GM18909 (cell line): ENCODE measurements at regions not wholly inside any gene's neighbourhood (a gene's known extent, or its start where the extent isn't known, plus 50 kb on each side); places are given as distances from the start of the nearest gene placed in this dataset.
"Not testable (repeated sequence)": the region's sequence is repeated elsewhere in the genome, so short reads cannot be mapped to it uniquely, and the experiment has no call there.

Source experiments
- ATAC-seq: cut with Tn5 transposase; IDR thresholded peaks from one replicate; pipeline ENCODE4 v1.9.1; 2021; ENCODE audit warnings: mild to moderate bottlenecking; ENCODE audit not compliant: unreplicated experiment, poor library complexity

DNA sequence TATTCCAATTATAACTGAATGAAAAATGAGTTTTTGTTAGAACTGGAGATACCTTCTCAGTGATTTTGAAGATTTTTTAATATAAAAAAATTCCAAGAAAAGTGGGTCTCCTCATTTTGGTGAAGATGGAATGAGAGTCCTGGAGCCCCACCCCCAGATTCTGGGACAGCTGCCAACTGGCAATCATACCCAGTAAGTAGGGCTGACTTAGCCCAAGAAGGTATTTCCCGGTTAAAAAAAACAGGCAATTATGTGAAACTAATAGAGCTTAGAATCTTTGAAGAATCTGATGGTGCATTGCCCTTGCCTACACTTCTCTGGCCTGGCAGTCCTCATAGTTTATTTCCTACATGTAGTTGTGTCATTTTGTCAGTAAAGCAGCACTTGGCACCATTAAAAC lies 52.8 kb upstream of the VWDE start:
- no peak for ATAC-seq

DNA sequence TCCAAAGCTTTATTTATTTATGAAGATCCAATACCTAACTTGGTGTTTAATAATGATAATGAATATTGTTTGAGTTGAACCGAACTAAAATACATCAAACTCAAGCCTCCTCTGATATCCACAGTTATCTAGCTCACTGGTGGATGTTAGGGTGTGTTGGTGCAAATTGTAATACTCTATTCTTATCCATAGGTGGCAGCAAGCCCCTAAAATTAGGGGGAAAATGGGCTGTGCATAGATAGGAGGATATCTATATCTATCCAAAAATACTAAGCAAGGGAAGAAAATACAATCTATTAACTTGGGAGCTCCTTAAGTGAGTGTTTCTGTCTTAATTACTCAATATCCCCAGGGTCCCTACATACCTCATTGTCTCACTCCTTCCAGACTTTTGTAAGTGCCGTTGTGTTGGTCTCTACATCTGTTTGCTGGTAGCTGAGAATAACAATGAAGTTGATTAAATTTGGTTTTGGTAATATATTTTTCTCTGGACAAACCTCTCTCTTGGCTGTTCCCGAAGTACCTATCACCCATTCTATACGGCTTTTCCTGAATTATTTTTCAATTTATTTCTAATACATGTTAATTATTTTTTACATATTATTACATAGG lies 55.0 kb upstream of the VWDE start:
- ATAC-seq, result peak; percentile 98

DNA sequence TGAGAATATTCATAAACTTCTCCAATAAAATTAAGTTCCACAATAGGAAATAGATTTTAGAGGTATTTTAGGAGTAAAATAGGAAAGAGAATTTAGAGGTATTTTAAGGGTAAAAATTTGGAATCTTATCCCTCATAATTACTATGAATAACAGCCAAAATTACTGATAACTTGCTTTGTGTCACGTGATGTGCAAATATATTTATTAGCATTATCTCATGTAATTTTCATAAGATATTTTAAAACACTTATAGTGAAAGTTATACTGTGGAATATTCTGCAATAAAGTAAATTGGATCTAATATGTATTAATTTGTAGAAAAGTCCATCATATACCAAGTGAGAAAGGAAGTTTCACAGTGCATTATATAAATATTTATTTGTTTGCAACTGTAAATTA lies 64.2 kb upstream of the VWDE start:
- no peak for ATAC-seq

DNA sequence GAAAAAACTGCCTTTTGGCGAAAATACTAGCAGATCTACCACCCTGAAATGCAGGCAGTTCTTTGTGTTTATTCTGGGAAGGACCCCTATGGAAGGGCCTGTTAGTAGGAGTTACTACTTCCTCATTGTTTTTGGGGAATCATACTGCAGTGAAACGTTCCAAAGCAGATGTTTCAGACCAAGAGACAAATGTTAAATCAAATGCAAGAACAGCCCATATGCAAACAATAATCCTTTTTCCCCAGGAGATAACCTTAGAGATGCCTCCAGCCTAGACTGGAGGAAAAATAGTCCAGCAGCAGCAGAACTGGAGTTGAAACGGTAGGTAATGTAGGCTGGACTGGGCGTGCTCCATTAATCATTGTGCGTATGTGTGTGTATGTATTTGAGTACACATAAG lies 65.9 kb upstream of the VWDE start:
- no peak for ATAC-seq

DNA sequence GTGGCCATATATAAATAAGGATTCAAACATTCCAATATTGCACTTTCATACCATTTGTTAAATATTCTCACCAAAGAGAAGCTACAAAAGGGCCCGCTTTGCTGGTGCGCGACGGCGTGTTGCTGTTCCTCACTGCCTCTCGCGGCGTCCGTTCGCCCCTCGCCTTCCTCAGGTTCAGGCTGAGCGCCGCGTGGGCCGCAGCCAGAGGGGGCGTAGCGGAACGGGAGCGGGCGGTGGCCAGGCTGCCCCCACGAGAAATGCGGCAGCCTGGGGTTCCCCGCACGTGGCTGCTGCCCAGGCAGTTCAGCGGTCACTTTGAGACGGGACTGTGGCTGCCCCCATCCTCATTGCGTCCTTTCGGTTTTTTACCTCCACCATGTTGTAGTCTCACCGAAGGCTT lies 67.3 kb upstream of the VWDE start:
- ATAC-seq, result no peak

- no peak for ATAC-seq
Measured at GRCh38 chr7:12474035-12474434, 70.4 kb upstream of the VWDE start.

DNA sequence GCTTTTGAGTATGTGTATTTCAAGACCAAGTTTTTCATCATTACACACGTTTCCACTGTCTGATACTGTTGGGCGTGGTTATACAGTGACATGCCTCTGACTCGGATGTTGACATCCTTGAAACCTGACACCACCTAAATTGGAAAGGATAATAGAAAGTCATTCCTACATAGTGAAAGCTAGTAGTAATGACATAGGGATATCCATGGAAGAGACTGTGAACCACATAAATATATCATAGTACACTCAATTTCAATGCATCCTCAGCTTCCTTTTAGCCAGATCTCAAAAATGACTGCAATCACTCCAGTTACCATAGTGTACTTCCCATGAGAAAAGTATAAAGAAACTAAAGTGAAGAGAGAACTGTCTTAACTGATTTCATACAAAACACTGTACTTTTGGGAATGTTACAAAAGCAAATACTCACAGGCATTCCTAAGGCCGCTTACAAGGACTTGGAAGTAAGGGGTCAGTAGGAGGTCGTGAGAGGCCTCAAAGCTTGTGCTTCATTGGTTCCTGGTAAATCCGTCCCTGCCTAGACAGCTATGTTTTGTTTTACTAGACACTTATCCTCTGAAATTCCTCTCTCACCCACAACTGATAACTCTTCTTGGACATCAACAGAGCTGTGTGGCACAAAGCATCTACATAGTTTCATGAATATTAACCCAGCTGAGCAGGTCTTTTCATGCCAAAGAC lies 71.8 kb upstream of the VWDE start:
- ATAC-seq, result no peak

GRCh38 chr7:12477620-12478019 lies 74.0 kb upstream of the VWDE start:
- no peak for ATAC-seq

- peak; percentile 96 for ATAC-seq
Measured at GRCh38 chr7:12481722-12482121, 78.1 kb upstream of the VWDE start.

GRCh38 chr7:12485845-12486244 lies 82.2 kb upstream of the VWDE start:
- no peak for ATAC-seq

GRCh38 chr7:12488341-12488740 lies 82.2 kb upstream of the SCIN start:
- no peak for ATAC-seq

- peak; percentile 84 for ATAC-seq
Measured at GRCh38 chr7:12490107-12490688, 80.3 kb upstream of the SCIN start.

GRCh38 chr7:12490940-12491339 lies 79.6 kb upstream of the SCIN start:
- ATAC-seq, result no peak

DNA sequence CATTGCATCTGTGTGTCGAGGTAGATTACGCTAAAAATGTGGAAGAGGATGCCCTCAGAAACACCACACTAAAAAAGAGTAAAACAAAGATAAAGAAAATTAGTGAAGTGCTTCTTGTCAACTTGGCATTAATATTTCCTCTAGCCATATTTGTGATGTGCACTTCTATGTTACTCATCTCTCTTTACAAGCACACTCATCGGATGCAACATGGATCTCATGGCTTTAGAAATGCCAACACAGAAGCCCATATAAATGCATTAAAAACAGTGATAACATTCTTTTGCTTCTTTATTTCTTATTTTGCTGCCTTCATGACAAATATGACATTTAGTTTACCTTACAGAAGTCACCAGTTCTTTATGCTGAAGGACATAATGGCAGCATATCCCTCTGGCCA lies 79.0 kb upstream of the SCIN start:
- ATAC-seq, result no peak

GRCh38 chr7:12493407-12493806 lies 77.1 kb upstream of the SCIN start:
- ATAC-seq, result no peak

GRCh38 chr7:12493863-12494686 lies 76.4 kb upstream of the SCIN start:
- ATAC-seq, result no peak

DNA sequence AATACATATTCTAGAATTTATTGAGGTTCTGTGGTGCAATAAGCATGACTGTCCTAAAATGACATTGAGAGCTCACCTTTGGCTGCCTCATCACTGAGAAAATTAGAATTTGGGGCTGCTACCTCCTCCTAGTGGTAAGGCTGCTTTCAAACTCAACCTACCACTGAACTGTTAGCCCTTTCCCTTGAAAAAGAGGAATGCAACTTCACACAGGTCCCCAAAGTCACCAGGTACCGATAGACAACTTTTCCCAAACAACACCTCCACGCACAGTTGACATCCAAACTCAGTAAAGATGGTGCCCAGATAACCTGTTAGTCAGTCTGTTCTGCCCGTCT lies 75.9 kb upstream of the SCIN start:
- no peak for ATAC-seq

- not testable (repeated sequence) for ATAC-seq
Measured at GRCh38 chr7:12496901-12497674, 73.4 kb upstream of the SCIN start.

- peak; percentile 70 for ATAC-seq
Measured at GRCh38 chr7:12504149-12504548, 66.4 kb upstream of the SCIN start.

GRCh38 chr7:12508005-12508404 lies 62.5 kb upstream of the SCIN start:
- ATAC-seq, result no peak
